GM18502 (cell line): ENCODE measurements at regions not wholly inside any gene's neighbourhood (a gene's known extent, or its start where the extent isn't known, plus 50 kb on each side); places are given as distances from the start of the nearest gene placed in this dataset.
A peak's percentile ranks its signal among the peaks of the same experiment; 100 is the strongest.

Experiments used
- ATAC-seq: cut with Tn5 transposase; IDR thresholded peaks from one replicate; pipeline ENCODE4 v1.9.1; 2021; ENCODE audit warnings: mild to moderate bottlenecking; ENCODE audit not compliant: unreplicated experiment, poor library complexity

- no peak for ATAC-seq
Observed at GRCh38 chr12:62106547-62107185, 153.5 kb upstream of the USP15 start.

GRCh38 chr12:62113366-62114011 lies 146.7 kb upstream of the USP15 start:
- ATAC-seq: no peak

GRCh38 chr12:62116986-62117385 lies 143.2 kb upstream of the USP15 start:
- ATAC-seq: no peak

- ATAC-seq: peak; percentile 95
Observed at GRCh38 chr12:62123721-62124203, 136.4 kb upstream of the USP15 start.

- ATAC-seq: no peak
Observed at GRCh38 chr12:62127516-62127915, 132.7 kb upstream of the USP15 start.

- no peak for ATAC-seq
Observed at GRCh38 chr12:62128175-62128975, 131.8 kb upstream of the USP15 start.

GRCh38 chr12:62129291-62129690 lies 130.9 kb upstream of the USP15 start:
- no peak for ATAC-seq

GRCh38 chr12:62130402-62130801 lies 129.8 kb upstream of the USP15 start:
- no peak for ATAC-seq

GRCh38 chr12:62130834-62131552 lies 129.2 kb upstream of the USP15 start:
- no peak for ATAC-seq

- ATAC-seq: no peak
Observed at GRCh38 chr12:62133440-62133839, 126.8 kb upstream of the USP15 start.

- no peak for ATAC-seq
Observed at GRCh38 chr12:62135553-62136200, 124.5 kb upstream of the USP15 start.

- no peak for ATAC-seq
Observed at GRCh38 chr12:62136496-62136895, 123.7 kb upstream of the USP15 start.

- no peak for ATAC-seq
Observed at GRCh38 chr12:62138527-62138926, 121.7 kb upstream of the USP15 start.

GRCh38 chr12:62146318-62146717 lies 113.9 kb upstream of the USP15 start:
- no peak for ATAC-seq

- ATAC-seq: no peak
Observed at GRCh38 chr12:62158013-62158412, 102.2 kb upstream of the USP15 start.

GRCh38 chr12:62158461-62159360 lies 101.5 kb upstream of the USP15 start:
- no peak for ATAC-seq

- ATAC-seq: no peak
Observed at GRCh38 chr12:62162214-62162613, 98.0 kb upstream of the USP15 start.

GRCh38 chr12:62163368-62163767 lies 96.8 kb upstream of the USP15 start:
- ATAC-seq: no peak

- no peak for ATAC-seq
Observed at GRCh38 chr12:62164036-62164435, 96.2 kb upstream of the USP15 start.
